ENCODE measurements at regions not wholly inside any gene's neighbourhood (a gene's known extent, or its start where the extent isn't known, plus 50 kb on each side); places are given as distances from the start of the nearest gene placed in this dataset.

GRCh38 chr2:2919574-2920365, 457.8 kb downstream of the EIPR1 start:
- H3K4me1 Mint-ChIP-seq, result no peaks in the 10 kb centered on the region
- no peak overlapping the region for H3K4me3 Mint-ChIP-seq
- no peaks in the 10 kb centered on the region for H3K27me3 Mint-ChIP-seq (ENCODE audit: low read depth)
- no peaks in the 10 kb centered on the region for H3K36me3 Mint-ChIP-seq (ENCODE audit: low read depth)
- no peak for DNase-seq (ENCODE audit: low read depth, low spot score)
- peaks cover 7% of the 10 kb centered on the region for H3K9me3 Mint-ChIP-seq
- TF ChIP-seq CTCF (conservative IDR thresholded peaks at IDR 0.05), result no peak
- H3K27ac Mint-ChIP-seq (ENCODE audit: unreplicated experiment), result no peak overlapping the region

- TF ChIP-seq CTCF (conservative IDR thresholded peaks at IDR 0.05), result no peak
- Mint-ChIP-seq H3K4me3 (no peak overlapping the region), H3K36me3 (ENCODE audit: low read depth) (no peaks in the 10 kb centered on the region)
Observed at GRCh38 chr2:2919026-2919425, 458.6 kb downstream of the EIPR1 start.

GRCh38 chr2:2916621-2917020, 461.0 kb downstream of the EIPR1 start:
- H3K9me3 Mint-ChIP-seq, result peaks cover 7% of the 10 kb centered on the region
- no peaks in the 10 kb centered on the region for H3K27me3 Mint-ChIP-seq (ENCODE audit: low read depth)
- H3K4me1 Mint-ChIP-seq, result peaks cover 6% of the 10 kb centered on the region

More at GRCh38 chr2:2919026-2919425, 458.6 kb downstream of the EIPR1 start:
- Mint-ChIP-seq H3K4me1 (no peaks in the 10 kb centered on the region), H3K27ac (ENCODE audit: unreplicated experiment) (no peak overlapping the region), H3K9me3 (peaks cover 7% of the 10 kb centered on the region), H3K27me3 (ENCODE audit: low read depth) (no peaks in the 10 kb centered on the region)
- DNase-seq (ENCODE audit: low read depth, low spot score), result no peak

GRCh38 chr2:2914252-2914651, 463.4 kb downstream of the EIPR1 start:
- DNase-seq (ENCODE audit: low read depth, low spot score), result no peak
- H3K9me3 Mint-ChIP-seq, result peaks cover 7% of the 10 kb centered on the region
- no peaks in the 10 kb centered on the region for H3K36me3 Mint-ChIP-seq (ENCODE audit: low read depth)
- no peak overlapping the region for H3K27ac Mint-ChIP-seq (ENCODE audit: unreplicated experiment)
- H3K27me3 Mint-ChIP-seq (ENCODE audit: low read depth), result no peaks in the 10 kb centered on the region
- peaks cover 6% of the 10 kb centered on the region for H3K4me1 Mint-ChIP-seq
- no peak for TF ChIP-seq CTCF (conservative IDR thresholded peaks at IDR 0.05)
- no peak overlapping the region for H3K4me3 Mint-ChIP-seq

More at GRCh38 chr2:2916621-2917020, 461.0 kb downstream of the EIPR1 start:
- no peak for TF ChIP-seq CTCF (conservative IDR thresholded peaks at IDR 0.05)
- Mint-ChIP-seq H3K4me3 (no peak overlapping the region), H3K27ac (ENCODE audit: unreplicated experiment) (no peak overlapping the region), H3K36me3 (ENCODE audit: low read depth) (no peaks in the 10 kb centered on the region)
- no peak for DNase-seq (ENCODE audit: low read depth, low spot score)

- H3K27ac Mint-ChIP-seq (ENCODE audit: unreplicated experiment), result no peak overlapping the region
- no peak for DNase-seq (ENCODE audit: low read depth, low spot score)
- H3K36me3 Mint-ChIP-seq (ENCODE audit: low read depth), result no peaks in the 10 kb centered on the region
- no peaks in the 10 kb centered on the region for H3K27me3 Mint-ChIP-seq (ENCODE audit: low read depth)
- TF ChIP-seq CTCF (conservative IDR thresholded peaks at IDR 0.05), result no peak
- peaks cover 6% of the 10 kb centered on the region for H3K4me1 Mint-ChIP-seq
- peaks cover 7% of the 10 kb centered on the region for H3K9me3 Mint-ChIP-seq
- H3K4me3 Mint-ChIP-seq, result no peak overlapping the region
Observed at GRCh38 chr2:2913601-2914120, 464.0 kb downstream of the EIPR1 start.
